Activated CD8-positive, alpha-beta T cell treated with anti-CD3 and anti-CD28 coated beads for 36 hours (primary cell): ENCODE measurements at regions not wholly inside any gene's neighbourhood (a gene's known extent, or its start where the extent isn't known, plus 50 kb on each side); places are given as distances from the start of the nearest gene placed in this dataset.
A peak's percentile ranks its signal among the peaks of the same experiment; 100 is the strongest.

ENCODE experiments used
- ATAC-seq: fragments of 200-7000 bp; cut with Tn5 transposase; one replicate; pipeline ENCODE4 v1.10.0; 2021; ENCODE audit warnings: mild to moderate bottlenecking, moderate library complexity
- CTCF ChIA-PET: fragments of 350-600 bp; sonication (Branson Sonifier 250); formaldehyde crosslinking; loops from one replicate; lab custom pipeline; 2021; ENCODE audit warnings: antibody characterized with exemption; lab: Charles Lee
- POLR2A ChIA-PET: fragments of 350-600 bp; sonication (Branson Sonifier 250); formaldehyde crosslinking; loops from one replicate; lab custom pipeline; 2021; ENCODE audit warnings: antibody characterized with exemption; lab: Charles Lee
- DNase-seq: peaks from one replicate; pipeline ENCODE4 v3.0.0-alpha.2; 2020
- H3K27ac Mint-ChIP-seq: one replicate; pipeline ENCODE4 v1.8.0; 2021; ENCODE audit warnings: mild to moderate bottlenecking, mixed read lengths
- H3K27me3 Mint-ChIP-seq: one replicate; pipeline ENCODE4 v1.8.0; 2021; ENCODE audit warnings: mixed read lengths
- H3K36me3 Mint-ChIP-seq: one replicate; pipeline ENCODE4 v1.8.0; 2021; ENCODE audit warnings: low read depth, mixed read lengths
- H3K4me1 Mint-ChIP-seq: one replicate; pipeline ENCODE4 v1.8.0; 2021; ENCODE audit warnings: low read depth, mixed read lengths
- H3K4me3 Mint-ChIP-seq: one replicate; pipeline ENCODE4 v1.8.0; 2021; ENCODE audit warnings: mild to moderate bottlenecking, moderate library complexity, mixed read lengths
- H3K9me3 Mint-ChIP-seq: one replicate; pipeline ENCODE4 v1.8.0; 2021; ENCODE audit warnings: mixed read lengths
- CTCF ChIP-seq: fragments of 200-600 bp; IDR thresholded peaks from one replicate; pipeline ENCODE4 v1.8.0; 2022; ENCODE audit warnings: antibody characterized with exemption, mild to moderate bottlenecking
- intact Hi-C: fragments of 100-400 bp; cut with micrococcal nuclease; formaldehyde crosslinking; loops from one replicate; pipeline ENCODE4 v1.10.0; 2022

- H3K27me3 Mint-ChIP-seq: no peaks in the 10 kb centered on the region
- ATAC-seq (no peak), DNase-seq (no peak)
- no peak overlapping the region for H3K27ac Mint-ChIP-seq
- intact Hi-C loops: loop anchor here (5.0 kb wide), 1 partner anchor 50 kb away; no protein-coding TSS in a partner anchor
- ChIA-PET CTCF (interaction anchor here (0.8 to 1.0 kb wide), 2 partner anchors 50 to 144 kb away, joined by 3 read pairs; no protein-coding TSS in a partner anchor), POLR2A (no interaction called here)
- H3K9me3 Mint-ChIP-seq: peaks cover 7% of the 10 kb centered on the region
- H3K4me1 Mint-ChIP-seq: peaks cover 31% of the 10 kb centered on the region
- TF ChIP-seq CTCF: no peak
- H3K4me3 Mint-ChIP-seq: no peak overlapping the region
- peaks cover 17% of the 10 kb centered on the region for H3K36me3 Mint-ChIP-seq
Measured at GRCh38 chr12:92552412-92553108, 150.2 kb upstream of the PLEKHG7 start.

GRCh38 chr12:92551853-92552397 lies 150.9 kb upstream of the PLEKHG7 start:
- no peaks in the 10 kb centered on the region for H3K27me3 Mint-ChIP-seq
- peaks cover 12% of the 10 kb centered on the region for H3K36me3 Mint-ChIP-seq
- H3K9me3 Mint-ChIP-seq: peaks cover 4% of the 10 kb centered on the region
- no peak overlapping the region for H3K27ac Mint-ChIP-seq
- no peak overlapping the region for H3K4me3 Mint-ChIP-seq
- CTCF ChIA-PET: interaction anchor here (0.8 to 1.8 kb wide), 2 partner anchors 11 to 50 kb away, joined by 3 to 5 read pairs; no protein-coding TSS in a partner anchor
- H3K4me1 Mint-ChIP-seq: peaks cover 27% of the 10 kb centered on the region
- TF ChIP-seq CTCF: no peak
- ATAC-seq: peak; percentile 86
- intact Hi-C loops: loop anchor here (5.0 kb wide), 1 partner anchor 50 kb away; no protein-coding TSS in a partner anchor
- POLR2A ChIA-PET: interaction anchor here (0.6 to 0.9 kb wide), 3 partner anchors 28 to 276 kb away, joined by 3 to 5 read pairs (median 4); no protein-coding TSS in a partner anchor
- DNase-seq: peak; percentile 77

GRCh38 chr12:92551210-92551609 lies 151.6 kb upstream of the PLEKHG7 start:
- Mint-ChIP-seq H3K4me1 (peaks cover 19% of the 10 kb centered on the region), H3K36me3 (peaks cover 9% of the 10 kb centered on the region), H3K27me3 (no peaks in the 10 kb centered on the region), H3K4me3 (no peak overlapping the region), H3K9me3 (peaks cover 4% of the 10 kb centered on the region), H3K27ac (no peak overlapping the region)
- no peak for DNase-seq
- TF ChIP-seq CTCF: no peak
- POLR2A ChIA-PET: interaction anchor here (0.6 to 1.5 kb wide), 5 partner anchors 27 to 275 kb away, joined by 3 to 5 read pairs (median 4); no protein-coding TSS in a partner anchor
- intact Hi-C loops: loop anchor here (5.0 kb wide), 1 partner anchor 49 kb away; no protein-coding TSS in a partner anchor
- no peak for ATAC-seq
- CTCF ChIA-PET: interaction anchor here (1.8 kb wide), 1 partner anchor 12 kb away, joined by 5 read pairs; no protein-coding TSS in a partner anchor

GRCh38 chr12:92550661-92551060 lies 152.1 kb upstream of the PLEKHG7 start:
- H3K27me3 Mint-ChIP-seq: no peaks in the 10 kb centered on the region
- ATAC-seq: no peak
- ChIA-PET CTCF (interaction anchor here (1.8 kb wide), 1 partner anchor 12 kb away, joined by 5 read pairs; no protein-coding TSS in a partner anchor), POLR2A (interaction anchor here (0.8 to 1.5 kb wide), 4 partner anchors 48 to 405 kb away, joined by 3 to 4 read pairs (median 3); partner anchors contain the start of gene BTG1)
- H3K36me3 Mint-ChIP-seq: peaks cover 9% of the 10 kb centered on the region
- H3K4me3 Mint-ChIP-seq: no peak overlapping the region
- TF ChIP-seq CTCF: no peak
- H3K4me1 Mint-ChIP-seq: peaks cover 14% of the 10 kb centered on the region
- peaks cover 4% of the 10 kb centered on the region for H3K9me3 Mint-ChIP-seq
- intact Hi-C loops: loop anchor here (5.0 kb wide), 1 partner anchor 48 kb away; no protein-coding TSS in a partner anchor
- no peak for DNase-seq
- no peak overlapping the region for H3K27ac Mint-ChIP-seq
